A549 (cell line): ENCODE measurements at regions not wholly inside any gene's neighbourhood (a gene's known extent, or its start where the extent isn't known, plus 50 kb on each side); places are given as distances from the start of the nearest gene placed in this dataset.

Experiments
- ATAC-seq, 2 experiments: fragments of 200-7000 bp in 1 of 2; fragments of >200 bp in 1 of 2; cut with Nextera tagmentation in 1 of 2; cut with Tn5 transposase in 1 of 2; 3 replicates each; pipeline versions ENCODE4 v1.8.0 to v1.9.1; 2018 to 2020; ENCODE audit warnings: mild to moderate bottlenecking in 1 of 2, moderate library complexity in 1 of 2
- CTCF ChIA-PET: fragments of 300-600 bp; sonication (Branson Sonifier 250); formaldehyde crosslinking; extraction: SDS; loops from one replicate; lab custom pipeline; 2021; ENCODE audit warnings: antibody characterized with exemption, inconsistent platforms; lab: Yijun Ruan, JAX
- POLR2A ChIA-PET: fragments of 350-600 bp; formaldehyde crosslinking; extraction: SDS; loops from one replicate; lab custom pipeline; 2021; ENCODE audit warnings: antibody characterized with exemption, inconsistent platforms; lab: Yijun Ruan, JAX
- DNase-seq, 2 experiments: peaks; one replicate each; pipeline versions ENCODE4 v3.0.0 to v3.0.0-alpha.2; 2011 to 2016; ENCODE audit warnings: low read depth in 1 of 2, low spot score in 1 of 2
- FAIRE-seq: peaks from 2 replicates; lab custom pipeline; 2011; peaks lifted over from hg19 to GRCh38; lab: Jason Lieb, UNC
- H3K27ac ChIP-seq, 2 experiments: fragments of >200 bp; sonication (Bioruptor Twin); formaldehyde crosslinking; 3 replicates each; pipeline ENCODE4 v1.5.1; 2016 to 2017
- H3K4me1 ChIP-seq: fragments of >200 bp; sonication (Bioruptor Twin); formaldehyde crosslinking; 3 replicates; pipeline ENCODE4 v1.6.1; 2016
- H3K4me2 ChIP-seq: fragments of >200 bp; sonication (Bioruptor Twin); formaldehyde crosslinking; 3 replicates; pipeline ENCODE4 v1.6.1; 2016
- H3K4me3 ChIP-seq: fragments of >200 bp; sonication (Bioruptor Twin); formaldehyde crosslinking; 3 replicates; pipeline ENCODE4 v1.5.1; 2016
- H3K9me3 ChIP-seq: fragments of >200 bp; sonication (Bioruptor Twin); formaldehyde crosslinking; 3 replicates; pipeline ENCODE4 v1.6.1; 2016
- BCL3 ChIP-seq: fragments of >200 bp; sonication (Bioruptor Twin); formaldehyde crosslinking; IDR thresholded peaks from 3 replicates; pipeline ENCODE4 v1.6.1; 2016
- BHLHE40 ChIP-seq: IDR thresholded peaks from 2 replicates; pipeline ENCODE4 v1.6.1; 2012; ENCODE audit warnings: low read depth, low read length, inconsistent platforms
- CBX8 ChIP-seq: fragments of 200-600 bp; sonication (generic); IDR thresholded peaks from 2 replicates; pipeline ENCODE4 v1.6.1; 2016
- CEBPB ChIP-seq, 2 experiments: fragments of >200 bp in 1 of 2; sonication (Bioruptor Twin) in 1 of 2; formaldehyde crosslinking in 1 of 2; IDR thresholded peaks; 2 replicates each; pipeline ENCODE4 v1.6.1; 2012 to 2016
- CHD2 ChIP-seq: fragments of 150-350 bp; IDR thresholded peaks from 2 replicates; pipeline ENCODE4 v1.6.1; 2014; ENCODE audit warnings: low read length; ENCODE audit not compliant: partially characterized antibody
- CTCF ChIP-seq: fragments of >200 bp; sonication (Bioruptor Twin); formaldehyde crosslinking; IDR thresholded peaks from 3 replicates; pipeline ENCODE4 v1.5.1; 2016
- EHF ChIP-seq: fragments of 250-450 bp; sonication (Bioruptor Pico); IDR thresholded peaks from 2 replicates; pipeline ENCODE4 v1.5.0; 2020; ENCODE audit warnings: mild to moderate bottlenecking
- EHMT2 ChIP-seq: fragments of 200-600 bp; sonication (generic); IDR thresholded peaks from 2 replicates; pipeline ENCODE4 v1.6.1; 2016; ENCODE audit warnings: antibody characterized with exemption, low read depth, mild to moderate bottlenecking, moderate library complexity
- FOSL2 ChIP-seq, 2 experiments: fragments of 450-650 bp in 1 of 2; fragments of >200 bp in 1 of 2; sonication (Bioruptor Twin) in 1 of 2; formaldehyde crosslinking; IDR thresholded peaks; 2 replicates each; pipeline versions ENCODE4 v1.5.0 to v1.6.1; 2016 to 2020; ENCODE audit warnings: mild to moderate bottlenecking in 1 of 2, moderate library complexity in 1 of 2
- HDAC2 ChIP-seq: fragments of 200-600 bp; sonication (generic); IDR thresholded peaks from 2 replicates; pipeline ENCODE4 v1.6.1; 2016
- HOXA7 ChIP-seq: fragments of 250-450 bp; sonication (Bioruptor Pico); IDR thresholded peaks from 2 replicates; pipeline ENCODE4 v1.5.0; 2020; ENCODE audit warnings: mild to moderate bottlenecking, moderate library complexity
- HOXB13 ChIP-seq: fragments of 250-450 bp; sonication (Bioruptor Pico); IDR thresholded peaks from 2 replicates; pipeline ENCODE4 v1.5.0; 2020; ENCODE audit warnings: low read depth, mild to moderate bottlenecking, moderate library complexity
- JUNB ChIP-seq: fragments of >200 bp; sonication (Bioruptor Twin); formaldehyde crosslinking; IDR thresholded peaks from 2 replicates; pipeline ENCODE4 v1.6.1; 2016
- KDM1A ChIP-seq: fragments of 200-600 bp; sonication (generic); IDR thresholded peaks from 2 replicates; pipeline ENCODE4 v1.6.1; 2016; ENCODE audit warnings: low read depth, mild to moderate bottlenecking
- KDM5A ChIP-seq: fragments of 200-600 bp; sonication (generic); IDR thresholded peaks from 2 replicates; pipeline ENCODE4 v1.6.1; 2016; ENCODE audit warnings: antibody characterized with exemption, mild to moderate bottlenecking
- MAFK ChIP-seq: fragments of 450-650 bp; IDR thresholded peaks from 2 replicates; pipeline ENCODE4 v1.6.1; 2014; ENCODE audit not compliant: partially characterized antibody
- NFE2L2 ChIP-seq: fragments of 150-350 bp; conservative IDR thresholded peaks from 2 replicates; pipeline ENCODE4 v1.6.1; 2014; ENCODE audit warnings: low read length
- NPAS2 ChIP-seq: fragments of 250-450 bp; sonication (Bioruptor Pico); IDR thresholded peaks from 2 replicates; pipeline ENCODE4 v1.8.0; 2022; ENCODE audit warnings: mild to moderate bottlenecking, moderate library complexity, borderline replicate concordance
- POLR2AphosphoS2 ChIP-seq: conservative IDR thresholded peaks from 2 replicates; pipeline ENCODE4 v1.6.1; 2012; ENCODE audit warnings: low read length, improper control_type of control experiment, inconsistent platforms
- RAD21 ChIP-seq, 2 experiments: fragments of >200 bp in 1 of 2; sonication (Bioruptor Twin) in 1 of 2; formaldehyde crosslinking in 1 of 2; IDR thresholded peaks in 1 of 2; conservative IDR thresholded peaks in 1 of 2; 2 replicates in 1 of 2; 3 replicates in 1 of 2; pipeline ENCODE4 v1.6.1; 2012 to 2018; ENCODE audit warnings: inconsistent platforms in 1 of 2
- RARB ChIP-seq: fragments of 250-450 bp; sonication (Bioruptor Pico); IDR thresholded peaks from 2 replicates; pipeline ENCODE4 v1.8.0; 2021; ENCODE audit warnings: mild to moderate bottlenecking, moderate library complexity
- RCOR1 ChIP-seq: fragments of 150-350 bp; IDR thresholded peaks from 2 replicates; pipeline ENCODE4 v1.6.1; 2014; ENCODE audit warnings: antibody characterized with exemption, low read length, low read depth
- RFX5 ChIP-seq: fragments of 450-650 bp; IDR thresholded peaks from 2 replicates; pipeline ENCODE4 v1.7.1; 2014; ENCODE audit warnings: antibody characterized with exemption, mild to moderate bottlenecking, moderate library complexity
- TFCP2L1 ChIP-seq: fragments of 250-450 bp; sonication (Bioruptor Pico); IDR thresholded peaks from 2 replicates; pipeline ENCODE4 v1.5.0; 2021; ENCODE audit warnings: mild to moderate bottlenecking
- ZSCAN20 ChIP-seq: fragments of 250-450 bp; sonication (Bioruptor Pico); IDR thresholded peaks from 2 replicates; pipeline ENCODE4 v1.8.0; 2022; ENCODE audit warnings: mild to moderate bottlenecking, moderate library complexity
- WGBS: methylation state at CpG from one replicate; pipeline ENCODE4 v1.1.6; 2017; ENCODE audit errors: missing lambda C conversion rate; 5-methylcytosine and 5-hydroxymethylcytosine counted together
- TF ChIP-seq, protein P1 (sequence below): IDR thresholded peaks from 2 replicates; pipeline ENCODE4 v1.6.1; 2012
- TF ChIP-seq, protein P2 (sequence below): fragments of 250-450 bp; sonication (Bioruptor Pico); IDR thresholded peaks from 2 replicates; pipeline ENCODE4 v1.5.0; 2020; ENCODE audit warnings: low read depth, mild to moderate bottlenecking, moderate library complexity

DNA sequence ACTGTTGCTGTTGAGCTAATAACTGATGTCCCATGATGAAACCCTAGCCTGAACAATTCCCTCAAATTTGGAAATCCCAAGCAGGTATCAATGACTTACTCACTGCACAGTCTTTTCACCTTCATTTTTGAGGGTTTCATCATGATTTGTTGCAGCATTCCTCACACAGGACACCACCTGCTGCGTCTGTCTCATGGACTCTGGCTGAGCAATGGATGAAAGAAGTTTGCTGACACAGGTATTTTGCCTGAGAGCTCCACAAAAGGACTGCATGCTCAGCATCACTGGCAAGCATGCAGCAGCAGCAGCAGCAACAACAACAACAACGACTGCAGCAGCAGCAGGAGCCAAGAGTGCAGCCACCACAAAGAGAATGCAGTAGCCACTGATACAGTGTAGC, 955.4 kb upstream of the AMELY start:
- DNase-seq, result no peak
- no peak overlapping the region for H3K4me3 ChIP-seq
- no peaks in the 10 kb centered on the region for H3K4me1 ChIP-seq
- H3K9me3 ChIP-seq, result no peaks in the 10 kb centered on the region
- no peak for FAIRE-seq
- ChIA-PET CTCF (no interaction called here), POLR2A (no interaction called here)
- TF ChIP-seq EHF (CRISPR knock-in tag) (no peak), MAFK (peak; percentile 7)
- H3K27ac ChIP-seq, result no peak overlapping the region
- ATAC-seq, result no peak
- WGBS, result 0% methylated on average over 2 of the region's 2 CpGs
- no peak overlapping the region for H3K4me2 ChIP-seq

- H3K4me2 ChIP-seq, result no peak overlapping the region
- H3K27ac ChIP-seq, result no peak overlapping the region
- H3K4me3 ChIP-seq, result no peak overlapping the region
- WGBS, result 0% methylated on average over 2 of the region's 3 CpGs
- H3K9me3 ChIP-seq, result no peaks in the 10 kb centered on the region
- ATAC-seq, result no peak
- TF ChIP-seq HOXB13, result no peak
- no peak for TF ChIP-seq CBX8
- no peak for TF ChIP-seq CTCF
- no peak for TF ChIP-seq RAD21 (conservative IDR thresholded peaks at IDR 0.05 in 1 of 2, IDR thresholded peaks at IDR 0.05 in 1 of 2)
- no peak for TF ChIP-seq RARB
- TF ChIP-seq, protein P1, sequence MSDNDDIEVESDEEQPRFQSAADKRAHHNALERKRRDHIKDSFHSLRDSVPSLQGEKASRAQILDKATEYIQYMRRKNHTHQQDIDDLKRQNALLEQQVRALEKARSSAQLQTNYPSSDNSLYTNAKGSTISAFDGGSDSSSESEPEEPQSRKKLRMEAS, result no peak
- no peak for TF ChIP-seq CEBPB (IDR thresholded peaks at IDR 0.05)
- no peak for TF ChIP-seq KDM1A
- TF ChIP-seq CHD2, result no peak
- no peak for TF ChIP-seq RCOR1
- TF ChIP-seq BCL3, result no peak
- TF ChIP-seq RFX5, result no peak
- ChIA-PET POLR2A (no interaction called here), CTCF (no interaction called here)
- no peak for FAIRE-seq
- no peaks in the 10 kb centered on the region for H3K4me1 ChIP-seq
- no peak for DNase-seq
These were observed 949.4 kb upstream of the AMELY start for GRCh38 chrY:7860781-7861614.

DNA sequence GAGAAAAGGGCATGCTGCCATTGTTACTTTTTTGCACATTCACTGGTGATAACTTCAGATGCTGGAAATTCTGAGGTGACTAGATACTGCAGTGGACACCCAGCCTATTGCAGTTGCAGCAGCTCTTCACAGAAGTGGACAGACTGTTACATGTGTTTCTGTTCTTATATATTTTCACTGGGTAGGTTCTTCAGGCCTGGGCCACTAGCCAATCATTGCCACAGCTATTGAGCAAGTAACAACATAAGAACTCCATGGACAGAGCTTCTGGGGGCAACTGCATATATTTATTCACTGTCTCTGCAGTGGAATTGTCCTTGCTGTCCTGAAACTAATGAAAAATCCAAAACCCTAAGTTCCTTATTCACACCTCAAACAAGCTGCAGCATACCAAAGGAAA, 938.6 kb upstream of the AMELY start:
- H3K4me2 ChIP-seq, result no peak overlapping the region
- H3K27ac ChIP-seq, result no peak overlapping the region
- no peak overlapping the region for H3K4me3 ChIP-seq
- ChIA-PET POLR2A (no interaction called here), CTCF (no interaction called here)
- no peak for ATAC-seq
- FAIRE-seq, result no peak
- DNase-seq, result no peak
- H3K4me1 ChIP-seq, result no peaks in the 10 kb centered on the region
- no peaks in the 10 kb centered on the region for H3K9me3 ChIP-seq
- TF ChIP-seq RCOR1 (no peak), HOXA7 (CRISPR knock-in tag) (no peak), NFE2L2 (no peak), EHMT2 (no peak), ZSCAN20 (no peak), FOSL2 (IDR thresholded peaks at IDR 0.05) (no peak), FOSL2 (CRISPR knock-in tag; IDR thresholded peaks at IDR 0.05) (no peak), JUNB (no peak), HDAC2 (no peak), TFCP2L1 (CRISPR knock-in tag) (no peak), BHLHE40 (no peak), CTCF (no peak), RFX5 (no peak), NPAS2 (no peak), BCL3 (no peak), KDM5A (no peak), POLR2AphosphoS2 (no peak)
- TF ChIP-seq, protein P2, sequence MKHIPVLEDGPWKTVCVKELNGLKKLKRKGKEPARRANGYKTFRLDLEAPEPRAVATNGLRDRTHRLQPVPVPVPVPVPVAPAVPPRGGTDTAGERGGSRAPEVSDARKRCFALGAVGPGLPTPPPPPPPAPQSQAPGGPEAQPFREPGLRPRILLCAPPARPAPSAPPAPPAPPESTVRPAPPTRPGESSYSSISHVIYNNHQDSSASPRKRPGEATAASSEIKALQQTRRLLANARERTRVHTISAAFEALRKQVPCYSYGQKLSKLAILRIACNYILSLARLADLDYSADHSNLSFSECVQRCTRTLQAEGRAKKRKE (CRISPR knock-in tag), result no peak
